GM12878 (cell line): ENCODE measurements at regions not wholly inside any gene's neighbourhood (a gene's known extent, or its start where the extent isn't known, plus 50 kb on each side); places are given as distances from the start of the nearest gene placed in this dataset.

Experiments
- BCLAF1 ChIP-seq: fragments of 450-650 bp; IDR thresholded peaks from 2 replicates; pipeline ENCODE4 v1.6.1; 2017; ENCODE audit warnings: antibody characterized with exemption, mild to moderate bottlenecking, moderate library complexity
- CBFB ChIP-seq: IDR thresholded peaks from 2 replicates; pipeline ENCODE4 v1.6.1; 2016; ENCODE audit warnings: antibody characterized with exemption, low read depth
- CEBPB ChIP-seq, 2 experiments: fragments of 150-350 bp in 1 of 2; IDR thresholded peaks; 2 replicates each; pipeline ENCODE4 v1.6.1; 2012 to 2014; ENCODE audit warnings: low read depth in 2 of 2, low read length in 2 of 2, borderline replicate concordance in 1 of 2, inconsistent platforms in 1 of 2
- CEBPZ ChIP-seq: fragments of 150-350 bp; IDR thresholded peaks from 2 replicates; pipeline ENCODE4 v1.6.1; 2016; ENCODE audit warnings: low read depth, low read length
- ELK1 ChIP-seq: IDR thresholded peaks from 2 replicates; pipeline ENCODE4 v1.6.1; 2012; ENCODE audit warnings: low read depth, low read length, improper control_type of control experiment
- ETV6 ChIP-seq, 2 experiments: fragments of 450-650 bp in 1 of 2; IDR thresholded peaks in 1 of 2; conservative IDR thresholded peaks in 1 of 2; 2 replicates each; pipeline ENCODE4 v1.6.1; 2014; ENCODE audit warnings: antibody characterized with exemption in 1 of 2, borderline replicate concordance in 1 of 2, low read depth in 1 of 2, mild to moderate bottlenecking in 1 of 2, moderate library complexity in 1 of 2
- KLF5 ChIP-seq: fragments of 450-650 bp; IDR thresholded peaks from 2 replicates; pipeline ENCODE4 v1.6.1; 2014; ENCODE audit warnings: mild to moderate bottlenecking; ENCODE audit not compliant: partially characterized antibody
- MEF2B ChIP-seq: fragments of 450-650 bp; IDR thresholded peaks from 2 replicates; pipeline ENCODE4 v1.6.1; 2018; ENCODE audit warnings: mild to moderate bottlenecking, moderate library complexity; ENCODE audit not compliant: partially characterized antibody, poor library complexity, severe bottlenecking
- PAX8 ChIP-seq: fragments of 450-650 bp; IDR thresholded peaks from 2 replicates; pipeline ENCODE4 v1.6.1; 2017; ENCODE audit warnings: mild to moderate bottlenecking, moderate library complexity
- PBX3 ChIP-seq: IDR thresholded peaks from 2 replicates; pipeline ENCODE4 v1.6.1; 2011; ENCODE audit warnings: mild to moderate bottlenecking, low read depth, low read length, moderate library complexity; ENCODE audit not compliant: insufficient replicate concordance
- POU2F2 ChIP-seq: IDR thresholded peaks from 3 replicates; pipeline ENCODE4 v1.6.1; 2011; ENCODE audit warnings: low read depth, mild to moderate bottlenecking, low read length, borderline replicate concordance
- SREBF1 ChIP-seq: IDR thresholded peaks from 2 replicates; pipeline ENCODE4 v1.6.1; 2012; ENCODE audit warnings: mild to moderate bottlenecking, low read length
- USF2 ChIP-seq: IDR thresholded peaks from 2 replicates; pipeline ENCODE4 v1.6.1; 2011; ENCODE audit warnings: low read depth, low read length, improper control_type of control experiment, borderline replicate concordance
- ZNF592 ChIP-seq: fragments of 450-650 bp; IDR thresholded peaks from 2 replicates; pipeline ENCODE4 v1.6.1; 2017; ENCODE audit warnings: mild to moderate bottlenecking, moderate library complexity
- ZZZ3 ChIP-seq: IDR thresholded peaks from 2 replicates; pipeline ENCODE4 v1.6.1; 2011; ENCODE audit warnings: low read depth; ENCODE audit not compliant: control insufficient read depth, insufficient read length

- no peak for TF ChIP-seq BCLAF1
- TF ChIP-seq SREBF1, result no peak
- peak; percentile 40; the same call in 1 of the 3 replicates for TF ChIP-seq POU2F2
- TF ChIP-seq PAX8, result no peak
- no peak for TF ChIP-seq ELK1
- no peak for TF ChIP-seq CEBPB (IDR thresholded peaks at IDR 0.05; ENCODE audit: borderline replicate concordance in 1 of 2, low read depth in 2 of 2, low read length in 2 of 2)
- TF ChIP-seq CEBPZ, result no peak
- TF ChIP-seq ZZZ3, result no peak
- TF ChIP-seq CBFB, result no peak
- no peak for TF ChIP-seq ETV6 (conservative IDR thresholded peaks at IDR 0.05 in 1 of 2, IDR thresholded peaks at IDR 0.05 in 1 of 2; ENCODE audit: borderline replicate concordance in 1 of 2, low read depth in 1 of 2)
- no peak for TF ChIP-seq ZNF592
- TF ChIP-seq KLF5, result no peak
- TF ChIP-seq PBX3, result no peak
- no peak for TF ChIP-seq USF2
- peak; percentile 44 for TF ChIP-seq MEF2B
These were observed 320.4 kb upstream of the SLC7A11 start (continued) for GRCh38 chr4:138562544-138562991.
